GM12878 (cell line): ENCODE measurements at regions not wholly inside any gene's neighbourhood (a gene's known extent, or its start where the extent isn't known, plus 50 kb on each side); places are given as distances from the start of the nearest gene placed in this dataset.

Source experiments
- ATAC-seq: fragments of 200-7000 bp; cut with Tn5 transposase; 3 replicates; pipeline ENCODE4 v1.9.1; 2020; ENCODE audit warnings: mild to moderate bottlenecking, moderate library complexity
- BruUV-seq: library from RNA; stranded (reverse); fragments of 400-500 nt; replicated peaks from 2 replicates; lab custom pipeline; 2021; lab: Mats Ljungman, UMichigan
- CTCF ChIA-PET: fragments of 300-600 bp; sonication (Branson Sonifier 250); formaldehyde crosslinking; extraction: SDS; loops from one replicate; lab custom pipeline; 2021; ENCODE audit warnings: inconsistent platforms; lab: Yijun Ruan, JAX
- POLR2A ChIA-PET: fragments of 350-600 bp; formaldehyde crosslinking; extraction: SDS; loops from one replicate; lab custom pipeline; 2021; ENCODE audit warnings: inconsistent platforms; lab: Charles Lee
- RAD21 ChIA-PET: fragments of 300-600 bp; sonication (Branson Sonifier 250); formaldehyde crosslinking; loops from one replicate; lab custom pipeline; 2023; ENCODE audit warnings: antibody characterized with exemption; ENCODE audit not compliant: unreplicated experiment; lab: Charles Lee
- SMC1A ChIA-PET: fragments of 300-600 bp; sonication (Branson Sonifier 250); formaldehyde crosslinking; loops from one replicate; lab custom pipeline; 2023; ENCODE audit not compliant: unreplicated experiment, uncharacterized antibody; lab: Charles Lee
- DNase-seq: peaks from one replicate; pipeline ENCODE4 v3.0.0-alpha.2; 2011; ENCODE audit warnings: low read depth, low spot score
- FAIRE-seq: peaks from 3 replicates; lab custom pipeline; 2011; peaks lifted over from hg19 to GRCh38; lab: Jason Lieb, UNC
- H2AFZ ChIP-seq: 2 replicates; pipeline ENCODE4 v1.6.0; 2011; ENCODE audit warnings: low read depth, low read length, control low read depth; ENCODE audit not compliant: control insufficient read depth
- H3K27ac ChIP-seq: 2 replicates; pipeline ENCODE4 v1.5.1; 2011; ENCODE audit warnings: control low read depth; ENCODE audit not compliant: control insufficient read depth, insufficient read depth
- H3K27me3 ChIP-seq, 2 experiments: replicated peaks in 1 of 2; 2 replicates each; pipeline versions ENCODE4 v1.6.0 to v1.6.1; 2011; ENCODE audit warnings: low read length in 1 of 2; ENCODE audit not compliant: control insufficient read depth in 2 of 2, insufficient read depth in 2 of 2
- H3K36me3 ChIP-seq, 2 experiments: 2 replicates each; pipeline ENCODE4 v1.5.1; 2011; ENCODE audit warnings: low read length in 1 of 2; ENCODE audit not compliant: control insufficient read depth in 2 of 2, insufficient read depth in 2 of 2
- H3K4me1 ChIP-seq: 2 replicates; pipeline ENCODE4 v1.6.1; 2011; ENCODE audit warnings: mild to moderate bottlenecking, low read length, moderate library complexity, mixed read lengths; ENCODE audit not compliant: control insufficient read depth, insufficient read depth
- H3K4me2 ChIP-seq: 2 replicates; pipeline ENCODE4 v1.6.0; 2011; ENCODE audit warnings: control low read depth; ENCODE audit not compliant: control insufficient read depth, insufficient read depth
- H3K4me3 ChIP-seq: fragments of 200-600 bp; sonication (generic); 2 replicates; pipeline ENCODE4 v1.5.1; 2016
- H3K79me2 ChIP-seq: 2 replicates; pipeline ENCODE4 v1.6.0; 2011; ENCODE audit warnings: low read length; ENCODE audit not compliant: control insufficient read depth, insufficient read depth
- H3K9ac ChIP-seq: 2 replicates; pipeline ENCODE4 v1.8.0; 2011; ENCODE audit warnings: low read length, control low read depth, mixed read lengths; ENCODE audit not compliant: control insufficient read depth, insufficient read depth
- H3K9me3 ChIP-seq: replicated peaks from 3 replicates; pipeline ENCODE4 v1.5.1; 2011; ENCODE audit warnings: mild to moderate bottlenecking, low read length; ENCODE audit not compliant: control insufficient read depth, insufficient read depth
- H4K20me1 ChIP-seq: 2 replicates; pipeline ENCODE4 v1.6.0; 2011; ENCODE audit not compliant: control insufficient read depth, insufficient read depth
- BMI1 ChIP-seq: fragments of 450-650 bp; IDR thresholded peaks from 2 replicates; pipeline ENCODE4 v1.6.1; 2016; ENCODE audit warnings: mild to moderate bottlenecking, moderate library complexity, borderline replicate concordance
- CREB1 ChIP-seq: IDR thresholded peaks from 2 replicates; pipeline ENCODE4 v1.6.1; 2012; ENCODE audit warnings: low read depth, mild to moderate bottlenecking, inconsistent platforms
- MYB ChIP-seq: fragments of 150-350 bp; IDR thresholded peaks from 2 replicates; pipeline ENCODE4 v1.6.1; 2014; ENCODE audit warnings: mild to moderate bottlenecking, low read depth, low read length, borderline replicate concordance
- NBN ChIP-seq: fragments of 450-650 bp; IDR thresholded peaks from 2 replicates; pipeline ENCODE4 v1.6.1; 2016
- PML ChIP-seq: IDR thresholded peaks from 2 replicates; pipeline ENCODE4 v1.6.1; 2012; ENCODE audit warnings: low read length, inconsistent platforms
- POU2F2 ChIP-seq: IDR thresholded peaks from 3 replicates; pipeline ENCODE4 v1.6.1; 2011; ENCODE audit warnings: low read depth, mild to moderate bottlenecking, low read length, borderline replicate concordance
- RAD21 ChIP-seq: IDR thresholded peaks from 2 replicates; pipeline ENCODE4 v1.6.1; 2011; ENCODE audit warnings: mild to moderate bottlenecking, low read depth, low read length, moderate library complexity; ENCODE audit not compliant: insufficient read depth
- SIX5 ChIP-seq: IDR thresholded peaks from 2 replicates; pipeline ENCODE4 v1.6.1; 2011; ENCODE audit warnings: mild to moderate bottlenecking, low read depth, low read length, moderate library complexity; ENCODE audit not compliant: severe bottlenecking
- SMC3 ChIP-seq: IDR thresholded peaks from 2 replicates; pipeline ENCODE4 v1.6.1; 2011; ENCODE audit warnings: low read length, improper control_type of control experiment, borderline replicate concordance
- SRF ChIP-seq, 2 experiments: IDR thresholded peaks; 2 replicates each; pipeline ENCODE4 v1.6.1; 2011; ENCODE audit warnings: low read depth in 2 of 2, low read length in 2 of 2, mild to moderate bottlenecking in 1 of 2, moderate library complexity in 1 of 2
- TCF12 ChIP-seq: IDR thresholded peaks from 2 replicates; pipeline ENCODE4 v1.6.1; 2011; ENCODE audit warnings: low read depth, mild to moderate bottlenecking, low read length
- TCF3 ChIP-seq: IDR thresholded peaks from 2 replicates; pipeline ENCODE4 v1.6.1; 2012; ENCODE audit warnings: low read depth, mild to moderate bottlenecking, low read length, borderline replicate concordance; ENCODE audit not compliant: insufficient read depth
- YY1 ChIP-seq: IDR thresholded peaks from 2 replicates; pipeline ENCODE4 v1.6.1; 2011; ENCODE audit warnings: low read depth, mild to moderate bottlenecking, low read length
- ZBED1 ChIP-seq: IDR thresholded peaks from 2 replicates; pipeline ENCODE4 v1.6.1; 2016; ENCODE audit warnings: borderline replicate concordance
- WGBS: methylation state at CpG from one replicate; pipeline ENCODE4 v1.1.6; 2016; ENCODE audit warnings: low lambda C conversion rate; ENCODE audit not compliant: insufficient replicate concordance, insufficient coverage; ENCODE audit errors: missing lambda C conversion rate; 5-methylcytosine and 5-hydroxymethylcytosine counted together
- in situ Hi-C: fragments of 300-500 bp; cut with MboI; formaldehyde crosslinking; loops from 9 replicates; pipeline ENCODE4 v1.14.3; 2018; ENCODE audit warnings: mixed read lengths
- intact Hi-C: fragments of 100-400 bp; cut with micrococcal nuclease; formaldehyde crosslinking; loops from one replicate; pipeline ENCODE4 v1.14.2; 2022; ENCODE audit not compliant: unreplicated experiment
- TF ChIP-seq, protein P1 (sequence below), 3 experiments: IDR thresholded peaks in 2 of 3; conservative IDR thresholded peaks in 1 of 3; 2 replicates each; pipeline ENCODE4 v1.5.1; 2011; ENCODE audit warnings: low read depth in 3 of 3, low read length in 3 of 3, mild to moderate bottlenecking in 3 of 3, control low read depth in 2 of 3, moderate library complexity in 2 of 3, inconsistent platforms in 1 of 3, mixed read lengths in 1 of 3; ENCODE audit not compliant: control insufficient read depth in 2 of 3, insufficient read depth in 1 of 3; ENCODE audit errors: extremely low read depth in 1 of 3

DNA sequence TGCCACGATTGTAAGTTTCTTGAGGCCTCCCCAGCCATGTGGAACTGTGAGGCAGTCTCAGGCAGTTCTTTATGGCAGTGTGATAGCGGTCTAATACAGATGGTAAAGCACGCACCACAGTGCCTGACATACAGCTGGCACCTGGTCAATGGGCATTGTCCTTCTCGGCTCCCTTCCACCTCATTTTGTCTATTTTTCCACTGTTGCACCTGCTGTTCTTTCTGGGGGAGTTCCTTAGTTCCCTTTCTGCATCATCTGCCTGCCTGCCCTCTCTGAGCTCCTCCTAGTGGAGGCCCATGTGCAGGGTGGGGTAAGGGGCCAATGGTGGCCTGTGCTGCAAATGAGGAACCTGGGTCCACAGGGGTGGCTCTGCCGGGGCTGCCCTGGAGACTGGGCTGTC is 157.6 kb downstream of the LPIN1 start:
- RAD21 ChIA-PET, result interaction anchor here (1.0 to 2.9 kb wide), 12 partner anchors 11 to 812 kb away, joined by 3 to 19 read pairs (median 4); partner anchors contain the start of gene TRIB2
- TF ChIP-seq NBN (no peak), BMI1 (no peak), TCF3 (0 out of 2 replicates have a peak, but pooled peaks have one; percentile 70), PML (no peak), CREB1 (no peak), MYB (no peak), SMC3 (peak; percentile 21; the same call in 1 of the 2 replicates), SIX5 (no peak), RAD21 (peak; percentile 53), SRF (IDR thresholded peaks at IDR 0.05; ENCODE audit: low read depth in 2 of 2, low read length in 2 of 2) (no peak), ZBED1 (no peak), POU2F2 (no peak), YY1 (peak; percentile 45; the same call in 1 of the 2 replicates), TCF12 (0 out of 2 replicates have a peak, but pooled peaks have one; percentile 23)
- TF ChIP-seq, protein P1, sequence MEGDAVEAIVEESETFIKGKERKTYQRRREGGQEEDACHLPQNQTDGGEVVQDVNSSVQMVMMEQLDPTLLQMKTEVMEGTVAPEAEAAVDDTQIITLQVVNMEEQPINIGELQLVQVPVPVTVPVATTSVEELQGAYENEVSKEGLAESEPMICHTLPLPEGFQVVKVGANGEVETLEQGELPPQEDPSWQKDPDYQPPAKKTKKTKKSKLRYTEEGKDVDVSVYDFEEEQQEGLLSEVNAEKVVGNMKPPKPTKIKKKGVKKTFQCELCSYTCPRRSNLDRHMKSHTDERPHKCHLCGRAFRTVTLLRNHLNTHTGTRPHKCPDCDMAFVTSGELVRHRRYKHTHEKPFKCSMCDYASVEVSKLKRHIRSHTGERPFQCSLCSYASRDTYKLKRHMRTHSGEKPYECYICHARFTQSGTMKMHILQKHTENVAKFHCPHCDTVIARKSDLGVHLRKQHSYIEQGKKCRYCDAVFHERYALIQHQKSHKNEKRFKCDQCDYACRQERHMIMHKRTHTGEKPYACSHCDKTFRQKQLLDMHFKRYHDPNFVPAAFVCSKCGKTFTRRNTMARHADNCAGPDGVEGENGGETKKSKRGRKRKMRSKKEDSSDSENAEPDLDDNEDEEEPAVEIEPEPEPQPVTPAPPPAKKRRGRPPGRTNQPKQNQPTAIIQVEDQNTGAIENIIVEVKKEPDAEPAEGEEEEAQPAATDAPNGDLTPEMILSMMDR (IDR thresholded peaks at IDR 0.05 in 2 of 3, conservative IDR thresholded peaks at IDR 0.05 in 1 of 3; ENCODE audit: control insufficient read depth in 2 of 3, extremely low read depth in 1 of 3, insufficient read depth in 1 of 3, low read depth in 3 of 3, low read length in 3 of 3), result peak; percentile 17 to 47 (median 27); a peak in 3 of 6 replicates
- H3K4me1 ChIP-seq, result no peaks in the 10 kb centered on the region
- peaks cover 4% of the 10 kb centered on the region for H3K79me2 ChIP-seq
- SMC1A ChIA-PET, result interaction anchor here (0.6 to 2.6 kb wide), 14 partner anchors 9 to 192 kb away, joined by 3 to 20 read pairs (median 4); no protein-coding TSS in a partner anchor
- BruUV-seq, result no TSS peak
- no peaks in the 10 kb centered on the region for H4K20me1 ChIP-seq
- intact Hi-C loops (no loop called here), in situ Hi-C loops (no loop called here)
- no peak overlapping the region for H3K27ac ChIP-seq
- POLR2A ChIA-PET, result interaction anchor here (1.1 to 1.5 kb wide), 3 partner anchors 8 to 34 kb away, joined by 3 to 5 read pairs (median 3); no protein-coding TSS in a partner anchor
- DNase-seq, result no peak
- no peak for FAIRE-seq
- 48% methylated on average over 5 of the region's 5 CpGs for WGBS
- no peak overlapping the region for H2AFZ ChIP-seq
- CTCF ChIA-PET, result interaction anchor here (1.0 to 2.0 kb wide), 5 partner anchors 11 to 75 kb away, joined by 3 to 11 read pairs (median 9); no protein-coding TSS in a partner anchor
- no peaks in the 10 kb centered on the region; the same call in 2 of the 3 replicates for H3K9me3 ChIP-seq
- no peak overlapping the region for H3K4me3 ChIP-seq
- H3K9ac ChIP-seq, result no peak overlapping the region
- peaks cover 0 to 34% of the 10 kb centered on the region in 2 experiments; a peak in 2 of 4 replicates for H3K36me3 ChIP-seq
- H3K27me3 ChIP-seq, result no peaks in the 10 kb centered on the region
- no peak overlapping the region for H3K4me2 ChIP-seq
- peak; percentile 87 for ATAC-seq
